H1 (cell line): ENCODE measurements at regions not wholly inside any gene's neighbourhood (a gene's known extent, or its start where the extent isn't known, plus 50 kb on each side); places are given as distances from the start of the nearest gene placed in this dataset.

ENCODE experiments used
- CTCF ChIA-PET: fragments of 300-600 bp; sonication (Branson Sonifier 250); formaldehyde crosslinking; loops from one replicate; lab custom pipeline; 2021; ENCODE audit not compliant: partially characterized antibody; lab: Charles Lee
- POLR2A ChIA-PET: fragments of 300-600 bp; sonication (Branson Sonifier 250); formaldehyde crosslinking; loops from one replicate; lab custom pipeline; 2021; ENCODE audit warnings: inconsistent platforms; ENCODE audit not compliant: partially characterized antibody; lab: Charles Lee
- DNase-seq, 2 experiments: peaks; one replicate each; pipeline versions ENCODE4 v3.0.0 to v3.0.0-alpha.2; 2010 to 2022; ENCODE audit warnings: low spot score in 2 of 2, low read depth in 1 of 2, mixed read lengths in 1 of 2
- FAIRE-seq: peaks from 2 replicates; lab custom pipeline; 2011; peaks lifted over from hg19 to GRCh38; lab: Jason Lieb, UNC
- H2AFZ ChIP-seq: 2 replicates; pipeline ENCODE4 v1.8.1; 2012; ENCODE audit warnings: low read length, inconsistent platforms
- H2AK5ac ChIP-seq: 2 replicates; pipeline ENCODE4 v1.6.1; 2013; ENCODE audit warnings: low read depth, low read length
- H2BK120ac ChIP-seq: replicated peaks from 2 replicates; pipeline ENCODE3; 2013; ENCODE audit warnings: low read depth, low read length, inconsistent platforms
- H2BK12ac ChIP-seq: 2 replicates; pipeline ENCODE4 v1.6.1; 2013; ENCODE audit warnings: low read depth, low read length
- H2BK15ac ChIP-seq: 2 replicates; pipeline ENCODE4 v1.6.1; 2013; ENCODE audit warnings: low read length
- H2BK20ac ChIP-seq: 2 replicates; pipeline ENCODE4 v1.6.1; 2013; ENCODE audit warnings: low read length
- H2BK5ac ChIP-seq: 2 replicates; pipeline ENCODE4 v1.6.1; 2013; ENCODE audit warnings: low read depth, low read length
- H3K14ac ChIP-seq: 2 replicates; pipeline ENCODE4 v1.6.1; 2013; ENCODE audit warnings: inconsistent platforms; ENCODE audit not compliant: insufficient read length
- H3K18ac ChIP-seq: 2 replicates; pipeline ENCODE4 v1.6.1; 2013; ENCODE audit warnings: low read length; ENCODE audit errors: extremely low read depth
- H3K23ac ChIP-seq: 2 replicates; pipeline ENCODE4 v1.6.1; 2013; ENCODE audit warnings: inconsistent platforms; ENCODE audit not compliant: insufficient read length
- H3K23me2 ChIP-seq: 2 replicates; pipeline ENCODE4 v1.6.1; 2013; ENCODE audit warnings: low read depth, low read length
- H3K27ac ChIP-seq: 2 replicates; pipeline ENCODE4 v1.6.1; 2011; ENCODE audit warnings: low read depth, low read length, inconsistent platforms
- H3K27me3 ChIP-seq, 4 experiments: replicated peaks in 1 of 4; 1 replicate in 1 of 4; 2 replicates in 3 of 4; pipeline versions ENCODE4 v1.6.1 to v1.8.1; 2011 to 2013; ENCODE audit warnings: low read length in 3 of 4, mild to moderate bottlenecking in 3 of 4, inconsistent platforms in 2 of 4, mixed read lengths in 2 of 4, moderate library complexity in 1 of 4; ENCODE audit not compliant: control insufficient read depth in 3 of 4, insufficient read depth in 3 of 4; ENCODE audit errors: extremely low read depth in 1 of 4
- H3K36me3 ChIP-seq, 4 experiments: 2 replicates each; pipeline versions ENCODE4 v1.6.1 to v1.8.1; 2011 to 2013; ENCODE audit warnings: mild to moderate bottlenecking in 4 of 4, low read length in 3 of 4, moderate library complexity in 2 of 4, control low read depth in 1 of 4, inconsistent platforms in 1 of 4; ENCODE audit not compliant: insufficient read depth in 4 of 4, control insufficient read depth in 2 of 4
- H3K4ac ChIP-seq: replicated peaks from 2 replicates; pipeline ENCODE3; 2013; ENCODE audit warnings: low read length, low read depth, mixed read lengths, inconsistent platforms; ENCODE audit not compliant: insufficient read length
- H3K4me1 ChIP-seq, 4 experiments: replicated peaks in 1 of 4; 1 replicate in 1 of 4; 2 replicates in 3 of 4; pipeline versions ENCODE4 v1.6.1 to v1.8.1; 2011 to 2013; ENCODE audit warnings: low read length in 3 of 4, inconsistent platforms in 2 of 4, mixed read lengths in 1 of 4; ENCODE audit not compliant: insufficient read depth in 4 of 4, control insufficient read depth in 3 of 4
- H3K4me2 ChIP-seq, 2 experiments: 2 replicates each; pipeline versions ENCODE4 v1.6.1 to v1.8.1; 2011 to 2013; ENCODE audit warnings: low read depth in 2 of 2, low read length in 2 of 2, control low read depth in 1 of 2, inconsistent platforms in 1 of 2, mild to moderate bottlenecking in 1 of 2; ENCODE audit not compliant: insufficient read depth in 1 of 2
- H3K4me3 ChIP-seq, 4 experiments: fragments of 200-600, 300-600 bp in 1 of 4; sonication (generic), shearing (Covaris generic), sonication (Bioruptor Twin) in 1 of 4; 2 replicates each; pipeline versions ENCODE4 v1.5.1 to v1.8.1; 2011 to 2016; ENCODE audit warnings: low read length in 4 of 4, low read depth in 3 of 4, control low read depth in 2 of 4, inconsistent platforms in 2 of 4, mild to moderate bottlenecking in 2 of 4, mixed read lengths in 1 of 4, moderate library complexity in 1 of 4; ENCODE audit not compliant: insufficient read depth in 2 of 4; ENCODE audit errors: extremely low read depth in 1 of 4
- H3K56ac ChIP-seq: replicated peaks from 2 replicates; pipeline ENCODE3; 2013; ENCODE audit warnings: low read depth, mild to moderate bottlenecking, mixed read lengths, low read length, inconsistent platforms; ENCODE audit not compliant: insufficient read length
- H3K79me1 ChIP-seq: 2 replicates; pipeline ENCODE4 v1.6.1; 2013; ENCODE audit warnings: low read depth, low read length, control low read depth
- H3K79me2 ChIP-seq, 2 experiments: 2 replicates each; pipeline versions ENCODE4 v1.6.1 to v1.8.1; 2012 to 2013; ENCODE audit warnings: low read length in 2 of 2, mild to moderate bottlenecking in 2 of 2, inconsistent platforms in 1 of 2; ENCODE audit not compliant: insufficient read depth in 2 of 2, control insufficient read depth in 1 of 2
- H3K9ac ChIP-seq, 4 experiments: replicated peaks in 1 of 4; 1 replicate in 1 of 4; 2 replicates in 3 of 4; pipeline versions ENCODE4 v1.6.1 to v1.8.1; 2011 to 2013; ENCODE audit warnings: low read depth in 3 of 4, low read length in 3 of 4, control low read depth in 2 of 4, mild to moderate bottlenecking in 2 of 4, moderate library complexity in 2 of 4, inconsistent platforms in 1 of 4; ENCODE audit errors: extremely low read depth in 1 of 4
- H3K9me3 ChIP-seq, 2 experiments: 2 replicates each; pipeline versions ENCODE4 v1.6.1 to v1.8.1; 2012 to 2013; ENCODE audit warnings: mild to moderate bottlenecking in 2 of 2, moderate library complexity in 2 of 2, control low read depth in 1 of 2, inconsistent platforms in 1 of 2, low read depth in 1 of 2, low read length in 1 of 2, mixed read lengths in 1 of 2; ENCODE audit not compliant: insufficient read depth in 2 of 2
- H4K20me1 ChIP-seq, 2 experiments: replicated peaks in 1 of 2; 2 replicates each; pipeline versions ENCODE3 to v1.8.1; 2011 to 2013; ENCODE audit warnings: inconsistent platforms in 2 of 2, low read length in 2 of 2, mild to moderate bottlenecking in 1 of 2; ENCODE audit not compliant: insufficient read depth in 2 of 2, control insufficient read depth in 1 of 2
- H4K5ac ChIP-seq: 2 replicates; pipeline ENCODE4 v1.6.1; 2013; ENCODE audit warnings: low read length, low read depth, mixed read lengths, inconsistent platforms; ENCODE audit not compliant: insufficient read length
- H4K8ac ChIP-seq: 2 replicates; pipeline ENCODE4 v1.8.0; 2013; ENCODE audit warnings: mild to moderate bottlenecking, moderate library complexity, low read length, inconsistent platforms; ENCODE audit not compliant: insufficient read depth; ENCODE audit errors: extremely low read depth
- H4K91ac ChIP-seq: replicated peaks from 2 replicates; pipeline ENCODE3; 2013; ENCODE audit warnings: low read length, mixed read lengths, inconsistent platforms; ENCODE audit not compliant: insufficient read length
- NRF1 ChIP-seq: IDR thresholded peaks from 2 replicates; pipeline ENCODE4 v1.6.1; 2011; ENCODE audit warnings: mild to moderate bottlenecking, low read depth, low read length, improper control_type of control experiment
- WGBS, 2 experiments: shearing (Covaris generic) in 1 of 2; methylation state at CpG; one replicate each; pipeline versions ENCODE4 v1.1.6 to v1.1.7; 2013 to 2015; ENCODE audit warnings: low lambda C conversion rate in 2 of 2, mixed read lengths in 2 of 2, inconsistent platforms in 1 of 2, low coverage in 1 of 2, missing lambda C conversion rate in 1 of 2; ENCODE audit not compliant: insufficient replicate concordance in 2 of 2, insufficient coverage in 1 of 2, insufficient read length in 1 of 2; ENCODE audit errors: extremely low coverage in 1 of 2, missing lambda C conversion rate in 1 of 2; 5-methylcytosine and 5-hydroxymethylcytosine counted together

GRCh38 chr18:45538444-45538843, 76.8 kb upstream of the SLC14A2 start:
- Histone ChIP-seq H3K4ac (no peak overlapping the region), H3K4me1 (peaks cover 0 to 5% (median 0%) of the 10 kb centered on the region in 4 experiments; a peak in 2 of 7 replicates), H3K4me3 (no peak overlapping the region), H3K9ac (no peak overlapping the region), H3K23ac (no peak overlapping the region), H3K23me2 (no peaks in the 10 kb centered on the region), H2AFZ (no peak overlapping the region), H3K27me3 (no peaks in the 10 kb centered on the region), H4K20me1 (no peaks in the 10 kb centered on the region), H4K8ac (no peak overlapping the region), H3K4me2 (no peak overlapping the region), H3K56ac (no peak overlapping the region), H3K36me3 (no peaks in the 10 kb centered on the region), H2BK15ac (no peak overlapping the region), H3K79me1 (no peaks in the 10 kb centered on the region), H2BK120ac (no peak overlapping the region), H2BK12ac (no peak overlapping the region), H2BK20ac (no peak overlapping the region), H2AK5ac (no peak overlapping the region), H3K79me2 (no peaks in the 10 kb centered on the region), H4K91ac (no peak overlapping the region), H2BK5ac (no peak overlapping the region), H3K14ac (no peak overlapping the region), H3K9me3 (no peaks in the 10 kb centered on the region), H4K5ac (no peak overlapping the region), H3K18ac (no peak overlapping the region), H3K27ac (no peak overlapping the region)
- ChIA-PET POLR2A (no interaction called here), CTCF (interaction anchor here (1.0 to 1.3 kb wide), 2 partner anchors 12 to 34 kb away, joined by 3 read pairs; no protein-coding TSS in a partner anchor)
- DNase-seq (no peak), FAIRE-seq (no peak)
- 97% methylated on average over 2 of the region's 2 CpGs; no CpG with 5 or more reads in 1 of the 2 experiments for WGBS, 2 experiments
- TF ChIP-seq NRF1: no peak
